Trophoblast cell (in vitro differentiated cells and primary cell): ENCODE measurements at regions not wholly inside any gene's neighbourhood (a gene's known extent, or its start where the extent isn't known, plus 50 kb on each side); places are given as distances from the start of the nearest gene placed in this dataset.

Source experiments
- DNase-seq, 2 donors: peaks; one replicate each; pipeline ENCODE4 v3.0.0-alpha.2; 2016
- H2AFZ ChIP-seq: 2 replicates; pipeline ENCODE4 v1.6.1; 2013; ENCODE audit warnings: low read length, moderate library complexity, mild to moderate bottlenecking; ENCODE audit not compliant: insufficient read depth, poor library complexity
- H2AK5ac ChIP-seq: 2 replicates; pipeline ENCODE4 v1.6.1; 2013; ENCODE audit warnings: mild to moderate bottlenecking, low read length
- H2BK120ac ChIP-seq: 2 replicates; pipeline ENCODE4 v1.6.1; 2013; ENCODE audit warnings: low read length, mild to moderate bottlenecking, moderate library complexity; ENCODE audit not compliant: insufficient read depth, poor library complexity
- H2BK12ac ChIP-seq: 2 replicates; pipeline ENCODE4 v1.6.1; 2013; ENCODE audit warnings: mild to moderate bottlenecking, low read length, moderate library complexity
- H2BK5ac ChIP-seq: 2 replicates; pipeline ENCODE4 v1.6.1; 2013; ENCODE audit warnings: low read length, low read depth, moderate library complexity, mild to moderate bottlenecking; ENCODE audit not compliant: poor library complexity
- H3K14ac ChIP-seq: 2 replicates; pipeline ENCODE4 v1.6.1; 2013; ENCODE audit warnings: mild to moderate bottlenecking, low read length
- H3K18ac ChIP-seq: 2 replicates; pipeline ENCODE4 v1.6.1; 2013; ENCODE audit warnings: mild to moderate bottlenecking, low read length
- H3K23ac ChIP-seq: 2 replicates; pipeline ENCODE4 v1.6.1; 2013; ENCODE audit warnings: low read length
- H3K27ac ChIP-seq: 2 replicates; pipeline ENCODE4 v1.5.1; 2013; ENCODE audit warnings: low read depth, mild to moderate bottlenecking, inconsistent platforms, low read length, moderate library complexity
- H3K27me3 ChIP-seq: 2 replicates; pipeline ENCODE4 v1.6.1; 2013; ENCODE audit warnings: inconsistent platforms, mild to moderate bottlenecking, low read length, moderate library complexity; ENCODE audit not compliant: insufficient read depth
- H3K36me3 ChIP-seq, 2 experiments: 1 replicate in 1 of 2; 2 replicates in 1 of 2; pipeline ENCODE4 v1.6.1; 2013; ENCODE audit warnings: low read length in 2 of 2, mild to moderate bottlenecking in 2 of 2, moderate library complexity in 1 of 2; ENCODE audit not compliant: insufficient read depth in 2 of 2, control insufficient read depth in 1 of 2
- H3K4ac ChIP-seq: 2 replicates; pipeline ENCODE4 v1.6.1; 2013; ENCODE audit warnings: low read depth, mild to moderate bottlenecking, low read length, moderate library complexity
- H3K4me1 ChIP-seq, 2 experiments: 1 replicate in 1 of 2; 2 replicates in 1 of 2; pipeline ENCODE4 v1.6.1; 2013; ENCODE audit warnings: low read length in 2 of 2, mild to moderate bottlenecking in 2 of 2, moderate library complexity in 1 of 2; ENCODE audit not compliant: insufficient read depth in 2 of 2, control insufficient read depth in 1 of 2
- H3K4me2 ChIP-seq: 2 replicates; pipeline ENCODE4 v1.6.1; 2013; ENCODE audit warnings: inconsistent platforms, mild to moderate bottlenecking, low read length, moderate library complexity
- H3K4me3 ChIP-seq: 2 replicates; pipeline ENCODE4 v1.5.1; 2013; ENCODE audit warnings: mild to moderate bottlenecking, low read depth, low read length, inconsistent platforms
- H3K79me1 ChIP-seq: one replicate; pipeline ENCODE4 v1.6.1; 2013; ENCODE audit warnings: low read length
- H3K79me2 ChIP-seq: 2 replicates; pipeline ENCODE4 v1.6.1; 2013; ENCODE audit warnings: low read length, mild to moderate bottlenecking; ENCODE audit not compliant: control insufficient read depth, insufficient read depth, poor library complexity
- H3K9ac ChIP-seq: 2 replicates; pipeline ENCODE4 v1.6.1; 2013; ENCODE audit warnings: mild to moderate bottlenecking, low read length
- H3K9me3 ChIP-seq: 2 replicates; pipeline ENCODE4 v1.6.1; 2013; ENCODE audit warnings: low read depth, mild to moderate bottlenecking, control low read depth, inconsistent platforms, low read length; ENCODE audit not compliant: insufficient read depth
- H4K12ac ChIP-seq: 2 replicates; pipeline ENCODE4 v1.6.1; 2013; ENCODE audit warnings: low read depth, mild to moderate bottlenecking, low read length, moderate library complexity
- H4K8ac ChIP-seq: 2 replicates; pipeline ENCODE4 v1.6.1; 2013; ENCODE audit warnings: low read depth, mild to moderate bottlenecking, low read length, moderate library complexity
- H4K91ac ChIP-seq: one replicate; pipeline ENCODE4 v1.6.1; 2013; ENCODE audit warnings: low read depth, mild to moderate bottlenecking, low read length, moderate library complexity
- whole genome bisulfite sequencing: extraction: QIAGEN DNeasy Blood & Tissue Kit; methylation state at CpG from one replicate; pipeline ENCODE4 v1.1.7; 2013; ENCODE audit warnings: missing lambda C conversion rate; ENCODE audit not compliant: insufficient read length, insufficient coverage; ENCODE audit errors: extremely low coverage; 5-methylcytosine and 5-hydroxymethylcytosine counted together

DNA sequence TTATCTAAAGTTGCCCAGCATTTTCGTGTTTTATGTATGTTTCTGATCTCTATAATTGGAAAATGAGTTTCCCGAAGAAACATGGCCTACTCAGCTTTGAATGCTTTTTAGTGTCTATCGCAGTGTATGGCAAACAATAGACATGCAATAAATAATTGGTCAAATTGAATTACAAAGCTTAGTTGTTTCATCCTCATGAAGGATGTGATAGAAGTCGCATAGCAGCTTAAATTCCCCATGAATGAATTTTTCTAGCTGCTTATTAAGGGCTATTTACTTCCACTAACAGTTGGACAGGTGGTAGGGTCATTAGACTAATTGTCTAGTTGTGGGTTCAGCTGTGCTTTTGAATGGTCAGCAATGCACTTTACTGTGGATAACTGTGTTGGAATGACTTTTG lies 467.3 kb upstream of the MBL2 start:
- no peak for DNase-seq
- Histone ChIP-seq H3K14ac (no peak overlapping the region), H3K4me1 (no peaks in the 10 kb centered on the region), H4K91ac (no peak overlapping the region), H3K9me3 (no peaks in the 10 kb centered on the region), H4K8ac (no peak overlapping the region), H2BK12ac (no peak overlapping the region), H3K79me2 (no peaks in the 10 kb centered on the region), H2AK5ac (no peak overlapping the region), H3K23ac (no peak overlapping the region), H3K4me3 (no peak overlapping the region), H3K9ac (no peak overlapping the region), H4K12ac (no peak overlapping the region), H3K79me1 (no peaks in the 10 kb centered on the region), H3K36me3 (no peaks in the 10 kb centered on the region), H2AFZ (no peak overlapping the region), H3K4ac (no peak overlapping the region), H3K27ac (no peak overlapping the region), H3K18ac (no peak overlapping the region), H3K4me2 (no peak overlapping the region), H2BK120ac (no peak overlapping the region), H2BK5ac (no peak overlapping the region), H3K27me3 (no peaks in the 10 kb centered on the region)
- WGBS, result no CpG with 5 or more reads among the region's 4 CpGs

DNA sequence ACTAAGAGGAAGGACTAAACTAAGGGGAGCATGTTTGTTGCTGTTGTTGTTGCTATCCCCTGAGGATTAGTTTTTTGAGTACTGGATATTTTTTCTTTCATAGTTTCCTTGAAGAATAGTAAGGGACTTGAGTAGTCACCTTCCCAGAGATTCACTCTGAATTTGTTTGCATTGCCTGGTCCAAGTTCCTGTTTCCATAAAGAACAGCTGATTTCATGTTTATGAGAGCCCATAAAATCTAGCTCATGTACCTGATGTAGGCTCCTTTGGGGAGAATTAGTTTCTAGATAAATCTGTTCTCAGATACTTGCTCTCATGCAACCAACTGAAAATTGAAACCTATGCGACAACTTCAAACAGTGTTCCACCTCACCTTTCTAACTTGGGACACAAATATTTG lies 464.4 kb upstream of the MBL2 start:
- H3K23ac ChIP-seq, result no peak overlapping the region
- no peak overlapping the region for H2BK120ac ChIP-seq
- no CpG with 5 or more reads among the region's 1 CpG for WGBS
- H3K4me1 ChIP-seq, result no peaks in the 10 kb centered on the region
- no peak overlapping the region for H2BK12ac ChIP-seq
- H2BK5ac ChIP-seq, result no peak overlapping the region
- H4K8ac ChIP-seq, result no peak overlapping the region
- no peak overlapping the region for H3K14ac ChIP-seq
- no peaks in the 10 kb centered on the region for H3K36me3 ChIP-seq
- no peak overlapping the region for H3K4me3 ChIP-seq
- H3K9me3 ChIP-seq, result no peaks in the 10 kb centered on the region
- H4K12ac ChIP-seq, result no peak overlapping the region
- H2AFZ ChIP-seq, result no peak overlapping the region
- no peak overlapping the region for H3K4me2 ChIP-seq
- H3K79me2 ChIP-seq, result no peaks in the 10 kb centered on the region
- H3K4ac ChIP-seq, result no peak overlapping the region
- H3K27me3 ChIP-seq, result no peaks in the 10 kb centered on the region
- no peak overlapping the region for H2AK5ac ChIP-seq
- no peak overlapping the region for H4K91ac ChIP-seq
- no peak overlapping the region for H3K27ac ChIP-seq
- H3K79me1 ChIP-seq, result no peaks in the 10 kb centered on the region
- DNase-seq, result no peak
- no peak overlapping the region for H3K9ac ChIP-seq
- H3K18ac ChIP-seq, result no peak overlapping the region

- Histone ChIP-seq H3K79me1 (no peaks in the 10 kb centered on the region), H3K4me2 (no peak overlapping the region), H3K36me3 (peaks cover 0 to 2% of the 10 kb centered on the region in 2 experiments), H3K27me3 (no peaks in the 10 kb centered on the region), H3K9me3 (no peaks in the 10 kb centered on the region), H3K4ac (no peak overlapping the region), H3K79me2 (no peaks in the 10 kb centered on the region), H3K14ac (no peak overlapping the region), H2BK120ac (no peak overlapping the region), H2AFZ (no peak overlapping the region), H3K4me1 (no peaks in the 10 kb centered on the region), H4K91ac (no peak overlapping the region), H3K9ac (no peak overlapping the region), H3K27ac (no peak overlapping the region), H2AK5ac (no peak overlapping the region), H4K12ac (no peak overlapping the region), H2BK12ac (no peak overlapping the region), H3K23ac (no peak overlapping the region), H2BK5ac (no peak overlapping the region), H3K4me3 (no peak overlapping the region), H3K18ac (no peak overlapping the region), H4K8ac (no peak overlapping the region)
- no CpG with 5 or more reads among the region's 1 CpG for WGBS
- no peak for DNase-seq
Measured at GRCh38 chr10:53233749-53234148, 461.2 kb upstream of the MBL2 start.

- WGBS, result no CpG with 5 or more reads among the region's 2 CpGs
- Histone ChIP-seq H3K4me3 (no peak overlapping the region), H3K14ac (no peak overlapping the region), H2AFZ (no peak overlapping the region), H3K9ac (no peak overlapping the region), H4K12ac (no peak overlapping the region), H3K4me2 (no peak overlapping the region), H3K79me2 (no peaks in the 10 kb centered on the region), H3K9me3 (no peaks in the 10 kb centered on the region), H3K23ac (no peak overlapping the region), H4K8ac (no peak overlapping the region), H3K4me1 (no peaks in the 10 kb centered on the region), H4K91ac (no peak overlapping the region), H2AK5ac (no peak overlapping the region), H3K27me3 (no peaks in the 10 kb centered on the region), H3K79me1 (no peaks in the 10 kb centered on the region), H3K4ac (no peak overlapping the region), H2BK120ac (no peak overlapping the region), H3K27ac (no peak overlapping the region), H3K18ac (no peak overlapping the region), H2BK5ac (no peak overlapping the region), H2BK12ac (no peak overlapping the region), H3K36me3 (peaks cover 0 to 2% of the 10 kb centered on the region in 2 experiments)
- DNase-seq, result no peak
Measured at GRCh38 chr10:53230651-53231050, 458.1 kb upstream of the MBL2 start.
